Mesendoderm (in vitro differentiated cells): ENCODE measurements at regions not wholly inside any gene's neighbourhood (a gene's known extent, or its start where the extent isn't known, plus 50 kb on each side); places are given as distances from the start of the nearest gene placed in this dataset.
"Not testable (repeated sequence)": the region's sequence is repeated elsewhere in the genome, so short reads cannot be mapped to it uniquely, and the experiment has no call there.

ENCODE experiments used
- DNase-seq: peaks from one replicate; pipeline ENCODE4 v3.0.0; 2013
- H2AK5ac ChIP-seq: 2 replicates; pipeline ENCODE4 v1.6.1; 2013; ENCODE audit warnings: low read length, inconsistent platforms
- H2BK120ac ChIP-seq: 2 replicates; pipeline ENCODE4 v1.6.1; 2013; ENCODE audit warnings: low read depth, mild to moderate bottlenecking, low read length, moderate library complexity, mixed read lengths
- H2BK15ac ChIP-seq: replicated peaks from 2 replicates; pipeline ENCODE4 v1.6.1; 2013; ENCODE audit warnings: low read depth, mild to moderate bottlenecking, moderate library complexity
- H2BK5ac ChIP-seq: 2 replicates; pipeline ENCODE4 v1.6.1; 2013; ENCODE audit warnings: low read length, inconsistent platforms
- H3K18ac ChIP-seq: 2 replicates; pipeline ENCODE4 v1.6.1; 2013; ENCODE audit warnings: mild to moderate bottlenecking, low read length, mixed read lengths
- H3K23ac ChIP-seq: one replicate; pipeline ENCODE4 v1.6.1; 2013; ENCODE audit warnings: low read length
- H3K27ac ChIP-seq: 2 replicates; pipeline ENCODE4 v1.5.1; 2013; ENCODE audit warnings: low read depth, mild to moderate bottlenecking, inconsistent platforms, low read length, moderate library complexity
- H3K27me3 ChIP-seq: 2 replicates; pipeline ENCODE4 v1.6.1; 2013; ENCODE audit warnings: low read length, control low read depth, mild to moderate bottlenecking, inconsistent platforms; ENCODE audit not compliant: insufficient read depth, poor library complexity
- H3K36me3 ChIP-seq: 2 replicates; pipeline ENCODE4 v1.6.1; 2013; ENCODE audit warnings: low read length, inconsistent platforms; ENCODE audit not compliant: control insufficient read depth, insufficient read depth
- H3K4ac ChIP-seq: one replicate; pipeline ENCODE4 v1.6.1; 2013; ENCODE audit warnings: low read depth, mild to moderate bottlenecking, low read length, moderate library complexity
- H3K4me1 ChIP-seq: 2 replicates; pipeline ENCODE4 v1.6.1; 2013; ENCODE audit warnings: low read depth, low read length, inconsistent platforms; ENCODE audit not compliant: control insufficient read depth
- H3K4me2 ChIP-seq: 2 replicates; pipeline ENCODE4 v1.6.1; 2013; ENCODE audit warnings: low read length
- H3K4me3 ChIP-seq: 2 replicates; pipeline ENCODE4 v1.5.1; 2013; ENCODE audit warnings: mild to moderate bottlenecking, low read length
- H3K56ac ChIP-seq: one replicate; pipeline ENCODE4 v1.6.1; 2013; ENCODE audit warnings: low read length
- H3K79me1 ChIP-seq: 2 replicates; pipeline ENCODE4 v1.6.1; 2013; ENCODE audit warnings: low read length, inconsistent platforms
- H3K79me2 ChIP-seq: 2 replicates; pipeline ENCODE4 v1.6.1; 2013; ENCODE audit warnings: mild to moderate bottlenecking, low read length; ENCODE audit not compliant: control insufficient read depth, insufficient read depth
- H3K9ac ChIP-seq: 2 replicates; pipeline ENCODE4 v1.6.1; 2013; ENCODE audit warnings: low read length, inconsistent platforms
- H4K5ac ChIP-seq: one replicate; pipeline ENCODE4 v1.6.1; 2013; ENCODE audit warnings: low read length
- H4K8ac ChIP-seq: one replicate; pipeline ENCODE4 v1.6.1; 2013; ENCODE audit warnings: low read depth, mild to moderate bottlenecking, control low read depth, low read length, moderate library complexity
- WGBS: extraction: QIAGEN DNeasy Blood & Tissue Kit; methylation state at CpG from one replicate; pipeline ENCODE4 v1.1.7; 2013; ENCODE audit warnings: low lambda C conversion rate, missing lambda C conversion rate; ENCODE audit not compliant: insufficient coverage; ENCODE audit errors: extremely low coverage; 5-methylcytosine and 5-hydroxymethylcytosine counted together

GRCh38 chr7:81187753-81188152, 268.9 kb upstream of the SEMA3C start:
- no peak overlapping the region for H4K8ac ChIP-seq
- H2BK15ac ChIP-seq: no peak overlapping the region
- H3K27ac ChIP-seq: no peak overlapping the region
- no peaks in the 10 kb centered on the region for H3K36me3 ChIP-seq
- DNase-seq: no peak
- no peaks in the 10 kb centered on the region for H3K79me2 ChIP-seq
- H3K27me3 ChIP-seq: no peaks in the 10 kb centered on the region
- H3K4me1 ChIP-seq: no peaks in the 10 kb centered on the region
- no peak overlapping the region for H3K4ac ChIP-seq
- no peaks in the 10 kb centered on the region for H3K79me1 ChIP-seq
- no CpG with 5 or more reads among the region's 1 CpG for WGBS
- H3K4me3 ChIP-seq: no peak overlapping the region
- H3K56ac ChIP-seq: no peak overlapping the region
- no peak overlapping the region for H3K18ac ChIP-seq
- no peak overlapping the region for H3K23ac ChIP-seq
- no peak overlapping the region for H4K5ac ChIP-seq
- no peak overlapping the region for H3K4me2 ChIP-seq
- H2AK5ac ChIP-seq: no peak overlapping the region
- no peak overlapping the region for H2BK120ac ChIP-seq
- no peak overlapping the region for H2BK5ac ChIP-seq
- H3K9ac ChIP-seq: no peak overlapping the region

GRCh38 chr7:81186691-81187090, 267.8 kb upstream of the SEMA3C start:
- Histone ChIP-seq H3K4me2 (no peak overlapping the region), H3K23ac (no peak overlapping the region), H3K56ac (no peak overlapping the region), H2BK5ac (no peak overlapping the region), H3K9ac (no peak overlapping the region), H3K27ac (no peak overlapping the region), H4K8ac (no peak overlapping the region), H3K4ac (no peak overlapping the region), H3K4me3 (no peak overlapping the region), H3K36me3 (no peaks in the 10 kb centered on the region), H2AK5ac (no peak overlapping the region), H2BK15ac (no peak overlapping the region), H3K4me1 (no peaks in the 10 kb centered on the region), H4K5ac (no peak overlapping the region), H2BK120ac (no peak overlapping the region), H3K79me2 (no peaks in the 10 kb centered on the region), H3K79me1 (no peaks in the 10 kb centered on the region), H3K18ac (no peak overlapping the region), H3K27me3 (no peaks in the 10 kb centered on the region)
- no peak for DNase-seq
- no CpG with 5 or more reads among the region's 2 CpGs for WGBS

GRCh38 chr7:81185072-81185471, 266.2 kb upstream of the SEMA3C start:
- no peak overlapping the region for H3K56ac ChIP-seq
- H3K23ac ChIP-seq: no peak overlapping the region
- no peaks in the 10 kb centered on the region for H3K27me3 ChIP-seq
- H4K8ac ChIP-seq: no peak overlapping the region
- no peak overlapping the region for H3K4me3 ChIP-seq
- no peak overlapping the region for H2BK120ac ChIP-seq
- H4K5ac ChIP-seq: no peak overlapping the region
- no peak overlapping the region for H3K27ac ChIP-seq
- no peak overlapping the region for H3K18ac ChIP-seq
- no peak overlapping the region for H2BK15ac ChIP-seq
- no peak overlapping the region for H2BK5ac ChIP-seq
- DNase-seq: no peak
- H3K4me2 ChIP-seq: no peak overlapping the region
- no peaks in the 10 kb centered on the region for H3K79me2 ChIP-seq
- no peaks in the 10 kb centered on the region for H3K36me3 ChIP-seq
- H3K79me1 ChIP-seq: no peaks in the 10 kb centered on the region
- H3K4ac ChIP-seq: no peak overlapping the region
- no peaks in the 10 kb centered on the region for H3K4me1 ChIP-seq
- H2AK5ac ChIP-seq: no peak overlapping the region
- no peak overlapping the region for H3K9ac ChIP-seq

- H4K8ac ChIP-seq: no peak overlapping the region
- no peak overlapping the region for H2BK120ac ChIP-seq
Observed at GRCh38 chr7:81183326-81183725, 264.5 kb upstream of the SEMA3C start.

GRCh38 chr7:81182056-81182455, 263.2 kb upstream of the SEMA3C start:
- H4K8ac ChIP-seq, H3K23ac ChIP-seq, H3K4me1 ChIP-seq, H3K18ac ChIP-seq, H2AK5ac ChIP-seq, H3K9ac ChIP-seq, DNase-seq, H3K27me3 ChIP-seq, H3K4me2 ChIP-seq, H3K4ac ChIP-seq, H2BK15ac ChIP-seq, H2BK5ac ChIP-seq, H3K4me3 ChIP-seq, H3K56ac ChIP-seq, H4K5ac ChIP-seq, H3K79me1 ChIP-seq, H3K36me3 ChIP-seq, H3K27ac ChIP-seq, H3K79me2 ChIP-seq, H2BK120ac ChIP-seq: not testable (repeated sequence)
- no CpG with 5 or more reads among the region's 10 CpGs for WGBS

More at GRCh38 chr7:81183326-81183725, 264.5 kb upstream of the SEMA3C start:
- H3K9ac ChIP-seq: no peak overlapping the region
- no peaks in the 10 kb centered on the region for H3K4me1 ChIP-seq
- no peak overlapping the region for H2AK5ac ChIP-seq
- no peak overlapping the region for H2BK15ac ChIP-seq
- H3K36me3 ChIP-seq: no peaks in the 10 kb centered on the region
- no peaks in the 10 kb centered on the region for H3K79me2 ChIP-seq
- H3K79me1 ChIP-seq: no peaks in the 10 kb centered on the region
- H3K23ac ChIP-seq: no peak overlapping the region
- H3K4ac ChIP-seq: no peak overlapping the region
- no peak overlapping the region for H3K18ac ChIP-seq
- H3K4me2 ChIP-seq: no peak overlapping the region
- no CpG with 5 or more reads among the region's 2 CpGs for WGBS
- H2BK5ac ChIP-seq: no peak overlapping the region
- H3K4me3 ChIP-seq: no peak overlapping the region
- DNase-seq: no peak
- no peak overlapping the region for H3K27ac ChIP-seq
- no peak overlapping the region for H3K56ac ChIP-seq
- no peaks in the 10 kb centered on the region for H3K27me3 ChIP-seq
- H4K5ac ChIP-seq: no peak overlapping the region

GRCh38 chr7:81181066-81181465, 262.2 kb upstream of the SEMA3C start:
- H3K79me2 ChIP-seq: no peaks in the 10 kb centered on the region
- H3K9ac ChIP-seq: no peak overlapping the region
- H4K8ac ChIP-seq: no peak overlapping the region
- H2AK5ac ChIP-seq: no peak overlapping the region
- H4K5ac ChIP-seq: no peak overlapping the region
- H3K27me3 ChIP-seq: no peaks in the 10 kb centered on the region
- no peak overlapping the region for H2BK15ac ChIP-seq
- no peak overlapping the region for H3K23ac ChIP-seq
- no peak overlapping the region for H3K27ac ChIP-seq
- H3K4me3 ChIP-seq: no peak overlapping the region
- H3K4me1 ChIP-seq: no peaks in the 10 kb centered on the region
- no peak overlapping the region for H3K56ac ChIP-seq
- no peak overlapping the region for H2BK5ac ChIP-seq
- H3K18ac ChIP-seq: no peak overlapping the region
- H2BK120ac ChIP-seq: no peak overlapping the region
- no peak overlapping the region for H3K4me2 ChIP-seq
- no peak for DNase-seq
- H3K36me3 ChIP-seq: no peaks in the 10 kb centered on the region
- H3K79me1 ChIP-seq: no peaks in the 10 kb centered on the region
- no peak overlapping the region for H3K4ac ChIP-seq
